Neural cell (in vitro differentiated cells): ENCODE measurements at regions not wholly inside any gene's neighbourhood (a gene's known extent, or its start where the extent isn't known, plus 50 kb on each side); places are given as distances from the start of the nearest gene placed in this dataset.

Source experiments
- H2AFZ ChIP-seq: fragments of 200-600, 300-800 bp; sonication (generic), shearing (Covaris generic); 2 replicates; pipeline ENCODE4 v1.6.0; 2014; ENCODE audit warnings: low read depth, mild to moderate bottlenecking, antibody characterized with exemption, low read length, moderate library complexity
- H3F3A ChIP-seq: fragments of 200-600 bp; shearing (Covaris generic); 2 replicates; pipeline ENCODE4 v1.6.1; 2016; ENCODE audit warnings: mild to moderate bottlenecking, moderate library complexity, mixed read lengths, antibody characterized with exemption, low read length; ENCODE audit not compliant: insufficient read depth, poor library complexity, severe bottlenecking
- H3K27ac ChIP-seq: fragments of 200-600, 300-800 bp; sonication (generic), shearing (Covaris generic); 2 replicates; pipeline ENCODE4 v1.5.1; 2014; ENCODE audit warnings: mild to moderate bottlenecking, low read length, moderate library complexity
- H3K27me3 ChIP-seq: fragments of 300-800, 200-600 bp; sonication (generic), shearing (Covaris generic); 2 replicates; pipeline ENCODE4 v1.6.0; 2014; ENCODE audit warnings: mild to moderate bottlenecking, low read depth, low read length, moderate library complexity; ENCODE audit not compliant: insufficient read depth
- H3K36me3 ChIP-seq: fragments of 300-800, 200-600 bp; sonication (generic), shearing (Covaris generic); 2 replicates; pipeline ENCODE4 v1.5.1; 2014; ENCODE audit warnings: mild to moderate bottlenecking, antibody characterized with exemption, low read length, moderate library complexity; ENCODE audit not compliant: insufficient read depth
- H3K4me2 ChIP-seq: fragments of 300-800, 200-600 bp; sonication (generic), shearing (Covaris generic); 2 replicates; pipeline ENCODE4 v1.6.0; 2014; ENCODE audit warnings: mild to moderate bottlenecking, low read length
- H3K4me3 ChIP-seq: fragments of 300-800, 200-600 bp; sonication (generic), shearing (Covaris generic); 2 replicates; pipeline ENCODE4 v1.5.1; 2014; ENCODE audit warnings: mild to moderate bottlenecking, low read length, moderate library complexity
- H3K79me2 ChIP-seq: fragments of 200-600 bp; shearing (Covaris generic); replicated peaks from 2 replicates; pipeline ENCODE4 v1.6.0; 2014; ENCODE audit warnings: mild to moderate bottlenecking, low read length, moderate library complexity; ENCODE audit not compliant: insufficient read depth
- H3K9ac ChIP-seq: fragments of 300-800, 200-600 bp; sonication (generic), shearing (Covaris generic); 2 replicates; pipeline ENCODE4 v1.6.1; 2016; ENCODE audit warnings: mild to moderate bottlenecking, low read length, mixed read lengths
- H3K9me2 ChIP-seq: fragments of 200-600 bp; shearing (Covaris generic); 2 replicates; pipeline ENCODE4 v1.6.1; 2016; ENCODE audit warnings: mild to moderate bottlenecking, low read length, mixed read lengths; ENCODE audit not compliant: insufficient read depth
- H3K9me3 ChIP-seq: fragments of 200-600, 300-800 bp; sonication (generic), shearing (Covaris generic); 2 replicates; pipeline ENCODE4 v1.6.1; 2016; ENCODE audit warnings: mild to moderate bottlenecking, mixed run types, low read length, moderate library complexity, mixed read lengths
- H4K20me1 ChIP-seq: fragments of 200-600 bp; shearing (Covaris generic); 2 replicates; pipeline ENCODE4 v1.6.1; 2016; ENCODE audit warnings: mild to moderate bottlenecking, mixed run types; ENCODE audit not compliant: insufficient read depth
- CTCF ChIP-seq: fragments of 450-650 bp; IDR thresholded peaks from 2 replicates; pipeline ENCODE4 v1.5.1; 2014; ENCODE audit warnings: antibody characterized with exemption, mild to moderate bottlenecking, moderate library complexity; ENCODE audit not compliant: poor library complexity, severe bottlenecking
- EP300 ChIP-seq: fragments of 450-650 bp; conservative IDR thresholded peaks from 2 replicates; pipeline ENCODE4 v1.6.1; 2014; ENCODE audit warnings: antibody characterized with exemption, mild to moderate bottlenecking, moderate library complexity; ENCODE audit not compliant: poor library complexity, severe bottlenecking
- MXI1 ChIP-seq: fragments of 450-650 bp; conservative IDR thresholded peaks from 2 replicates; pipeline ENCODE4 v1.6.1; 2014; ENCODE audit warnings: antibody characterized with exemption, mild to moderate bottlenecking; ENCODE audit not compliant: poor library complexity, severe bottlenecking
- POLR2AphosphoS5 ChIP-seq: IDR thresholded peaks from 2 replicates; pipeline ENCODE4 v1.6.1; 2012
- RAD21 ChIP-seq: fragments of 450-650 bp; conservative IDR thresholded peaks from 2 replicates; pipeline ENCODE4 v1.6.1; 2014; ENCODE audit warnings: antibody characterized with exemption, mild to moderate bottlenecking, moderate library complexity
- REST ChIP-seq: IDR thresholded peaks from 2 replicates; pipeline ENCODE4 v1.6.1; 2012; ENCODE audit warnings: borderline replicate concordance
- SMC3 ChIP-seq: fragments of 450-650 bp; conservative IDR thresholded peaks from 2 replicates; pipeline ENCODE4 v1.6.1; 2014; ENCODE audit warnings: antibody characterized with exemption, mild to moderate bottlenecking, moderate library complexity; ENCODE audit not compliant: poor library complexity
- TAF1 ChIP-seq: IDR thresholded peaks from 2 replicates; pipeline ENCODE4 v1.6.1; 2012; ENCODE audit warnings: low read depth

GRCh38 chr19:33876192-33876591 lies 79.5 kb downstream of the KCTD15 start:
- H3K79me2 ChIP-seq: no peaks in the 10 kb centered on the region

GRCh38 chr19:33878030-33878544 lies 81.4 kb downstream of the KCTD15 start:
- H3K79me2 ChIP-seq: no peaks in the 10 kb centered on the region
- H3K9ac ChIP-seq: no peak overlapping the region
- no peaks in the 10 kb centered on the region for H3K9me3 ChIP-seq
- no peaks in the 10 kb centered on the region for H4K20me1 ChIP-seq
- no peaks in the 10 kb centered on the region for H3F3A ChIP-seq
- H3K27ac ChIP-seq: no peak overlapping the region
- H3K27me3 ChIP-seq: no peaks in the 10 kb centered on the region
- no peak overlapping the region for H2AFZ ChIP-seq
- no peaks in the 10 kb centered on the region for H3K9me2 ChIP-seq
- no peak overlapping the region for H3K4me3 ChIP-seq
- no peak overlapping the region for H3K4me2 ChIP-seq
- H3K36me3 ChIP-seq: no peaks in the 10 kb centered on the region
- no peak for TF ChIP-seq SMC3
- TF ChIP-seq RAD21: no peak
- no peak for TF ChIP-seq REST
- TF ChIP-seq CTCF: no peak
- TF ChIP-seq TAF1: no peak
- TF ChIP-seq MXI1: no peak
- TF ChIP-seq POLR2AphosphoS5: no peak

More at GRCh38 chr19:33876192-33876591, 79.5 kb downstream of the KCTD15 start:
- Histone ChIP-seq H3K9me2 (no peaks in the 10 kb centered on the region), H3K4me2 (no peak overlapping the region), H3K36me3 (no peaks in the 10 kb centered on the region), H2AFZ (no peak overlapping the region), H3K9ac (no peak overlapping the region), H3K4me3 (no peak overlapping the region), H3K27me3 (no peaks in the 10 kb centered on the region), H3K27ac (no peak overlapping the region), H3K9me3 (no peaks in the 10 kb centered on the region), H3F3A (no peaks in the 10 kb centered on the region), H4K20me1 (no peaks in the 10 kb centered on the region)
- no peak for TF ChIP-seq CTCF
- TF ChIP-seq REST: no peak
- TF ChIP-seq MXI1: no peak
- no peak for TF ChIP-seq SMC3
- no peak for TF ChIP-seq POLR2AphosphoS5
- TF ChIP-seq EP300: no peak
- TF ChIP-seq TAF1: no peak
